Bone marrow (tissue), 2 donors: ENCODE measurements at regions not wholly inside any gene's neighbourhood (a gene's known extent, or its start where the extent isn't known, plus 50 kb on each side); places are given as distances from the start of the nearest gene placed in this dataset.

ENCODE experiments used
- DNase-seq, 2 donors: peaks; one replicate each; lab custom pipeline; 2025; lab: John Stamatoyannopoulos, UW

DNA sequence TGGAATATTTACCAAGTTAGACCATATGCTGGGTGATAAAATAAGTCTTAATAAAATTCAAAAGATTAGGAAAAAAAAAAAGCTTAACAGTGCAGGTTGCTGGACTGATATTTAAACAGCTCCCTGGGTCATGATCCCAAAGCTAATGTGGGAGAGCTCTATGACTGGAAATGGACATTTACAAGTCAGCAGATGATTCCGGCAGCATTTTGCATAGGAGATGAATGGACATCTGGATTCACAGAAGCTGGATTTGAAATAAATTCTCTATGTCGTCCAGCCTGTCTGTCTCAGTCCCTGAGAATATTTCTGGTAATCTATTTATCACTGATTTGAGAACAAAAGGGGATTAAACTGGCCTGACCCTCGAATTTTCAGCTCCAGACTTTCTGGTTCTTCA lies 52.3 kb upstream of the KLHL25 start:
- no peak for DNase-seq

GRCh38 chr15:85849946-85850345 lies 55.2 kb upstream of the KLHL25 start:
- no peak for DNase-seq

- no peak for DNase-seq
These were observed 58.2 kb upstream of the KLHL25 start for GRCh38 chr15:85852969-85853368.

GRCh38 chr15:85854345-85855097 lies 59.8 kb upstream of the KLHL25 start:
- DNase-seq: peak in 1 of 2 donors; percentile 21

DNA sequence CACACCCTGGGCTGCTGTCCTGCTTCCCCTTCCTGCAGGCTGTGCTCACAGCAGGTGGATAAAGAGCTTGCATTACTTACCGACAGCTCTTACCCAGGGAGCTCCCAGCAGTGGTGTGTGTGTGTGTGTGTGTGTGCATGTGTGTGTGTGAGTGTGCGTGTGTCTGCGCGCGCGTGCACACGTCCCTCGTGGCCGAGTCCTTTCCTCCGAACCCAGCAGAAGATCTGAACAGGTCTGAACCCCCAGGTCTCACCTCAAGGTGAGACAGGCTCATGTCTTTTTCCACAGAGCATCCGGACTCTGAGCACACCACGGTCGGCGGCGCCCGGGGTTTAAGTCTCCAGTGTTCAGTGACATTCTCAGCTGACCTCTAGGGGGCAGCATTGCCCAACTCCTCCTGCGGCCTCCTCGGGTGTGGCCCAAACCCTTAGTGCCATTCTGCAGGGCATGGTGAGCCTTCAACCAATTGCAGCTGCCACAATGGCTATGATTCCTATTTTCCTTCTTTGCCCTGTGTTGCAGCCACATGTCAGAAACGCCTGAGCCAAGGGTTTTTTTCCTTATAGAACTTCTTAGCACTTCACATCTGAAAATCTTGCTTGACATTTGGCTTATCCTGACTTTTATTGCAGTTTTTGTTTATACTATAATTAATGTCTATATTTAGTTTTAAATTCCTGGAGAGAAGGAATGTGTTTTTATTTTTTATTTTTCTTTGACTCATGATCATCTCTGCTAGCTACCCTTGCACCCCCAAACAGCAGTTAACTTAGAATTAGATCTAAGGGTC lies 64.1 kb upstream of the KLHL25 start:
- DNase-seq: peak; percentile 8 to 9

GRCh38 chr15:85859671-85860070 lies 64.9 kb upstream of the KLHL25 start:
- no peak for DNase-seq

- DNase-seq: no peak
These were observed 65.9 kb upstream of the KLHL25 start for GRCh38 chr15:85860394-85861161.

DNA sequence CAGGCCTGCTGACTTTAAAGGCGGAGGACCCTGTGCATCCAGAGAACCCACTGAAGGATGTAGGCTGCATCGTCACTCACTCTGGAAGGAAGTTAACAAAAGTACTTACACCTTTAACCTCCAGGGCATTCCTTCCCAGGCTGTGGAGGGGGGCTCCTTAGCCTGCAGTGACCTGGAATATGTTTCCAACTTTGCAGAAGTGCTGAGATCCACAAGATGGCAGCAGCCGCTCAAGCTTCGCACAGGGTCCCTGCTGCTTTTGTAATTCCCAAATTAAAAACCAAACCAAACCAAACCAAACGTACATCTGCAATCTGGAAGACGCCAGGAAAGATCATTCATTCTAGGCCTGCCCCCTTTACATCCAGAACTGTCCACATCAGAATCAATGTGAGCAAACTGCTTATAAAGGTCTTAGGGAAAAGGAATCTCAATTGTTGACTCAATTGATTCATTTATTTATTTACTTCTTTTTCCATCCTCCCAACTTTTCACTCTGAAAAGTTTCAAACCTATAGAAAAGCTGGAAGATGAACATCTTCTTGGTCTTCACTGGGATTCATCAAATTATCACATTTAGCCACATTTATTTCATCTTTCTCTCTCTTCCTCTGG lies 70.5 kb upstream of the KLHL25 start:
- DNase-seq: no peak

DNA sequence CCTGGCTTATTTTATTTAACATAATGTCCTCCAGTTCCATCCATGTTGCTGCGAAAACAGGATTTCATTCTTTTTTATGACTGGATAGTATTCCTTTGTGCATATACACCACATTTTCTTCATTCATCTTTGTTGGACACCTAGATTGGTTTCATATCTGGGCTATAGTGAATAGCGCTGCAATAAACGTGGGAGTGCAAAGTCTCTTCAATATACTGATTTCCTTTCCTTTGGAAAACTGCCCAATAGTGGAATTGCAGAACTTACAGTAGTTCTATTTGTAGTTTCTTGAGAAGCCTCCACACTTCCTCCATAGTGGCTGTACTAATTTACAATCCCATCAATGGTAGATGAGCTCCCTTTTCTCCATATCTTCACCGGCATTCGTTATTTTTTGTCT lies 72.5 kb upstream of the KLHL25 start:
- DNase-seq: no peak

- DNase-seq: no peak
These were observed 74.4 kb upstream of the KLHL25 start for GRCh38 chr15:85869124-85869523.

DNA sequence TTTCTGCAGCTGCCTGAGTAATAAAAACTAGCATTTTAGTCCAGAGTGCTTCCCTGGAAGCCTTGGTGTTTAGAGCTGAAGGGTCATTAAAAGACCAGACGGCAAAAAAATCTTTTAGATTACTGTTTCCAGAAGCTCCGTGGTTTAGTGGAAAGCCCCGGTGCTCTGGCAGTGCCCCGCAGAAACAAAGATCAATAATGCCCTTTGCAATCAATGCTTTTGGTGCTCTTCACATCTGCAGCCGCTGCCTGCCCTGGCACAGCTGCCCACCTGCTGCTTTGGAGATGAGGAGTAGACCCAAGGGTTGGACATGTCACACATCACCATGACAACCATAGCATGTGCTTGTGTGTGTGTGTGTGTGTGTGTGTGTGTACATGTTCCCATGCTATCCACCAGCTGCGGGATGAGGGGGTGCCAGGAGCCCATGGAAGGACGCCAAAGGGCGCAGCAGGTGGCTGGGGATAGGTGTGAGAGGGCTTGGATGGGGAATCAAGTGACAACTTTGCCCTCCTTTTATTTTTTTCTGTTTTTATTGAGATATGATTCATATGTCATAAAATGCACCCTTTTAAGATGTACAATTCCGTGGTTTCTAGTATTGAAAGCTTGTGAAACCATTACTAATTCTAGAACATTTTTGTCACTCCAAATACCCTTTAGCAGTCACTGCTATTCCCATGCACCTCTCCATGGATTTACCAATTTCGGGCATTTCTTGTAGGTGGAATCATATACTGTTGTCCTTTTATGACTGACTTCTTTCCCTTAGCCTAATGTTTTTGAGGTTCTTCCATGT lies 75.7 kb upstream of the KLHL25 start:
- DNase-seq: no peak

DNA sequence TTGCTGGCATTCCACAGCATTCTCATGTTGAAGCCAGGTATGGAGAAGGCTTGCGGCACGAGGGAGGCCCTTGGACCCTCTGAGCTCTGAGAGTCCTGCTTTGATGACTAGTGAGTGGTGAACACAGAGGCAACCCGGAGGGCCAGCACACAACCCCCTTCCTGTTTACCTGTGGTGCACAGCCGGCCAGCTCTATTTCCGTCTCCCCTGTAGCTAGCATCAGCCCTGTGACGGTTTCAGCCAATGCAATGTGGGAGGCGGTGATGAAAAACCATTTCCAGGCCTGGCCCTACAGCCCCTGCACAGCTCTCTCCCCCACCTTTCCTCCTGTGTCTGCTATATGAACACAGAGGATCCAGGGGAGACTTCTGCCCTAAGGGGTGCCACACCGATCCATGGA lies 76.8 kb upstream of the KLHL25 start:
- no peak for DNase-seq

DNA sequence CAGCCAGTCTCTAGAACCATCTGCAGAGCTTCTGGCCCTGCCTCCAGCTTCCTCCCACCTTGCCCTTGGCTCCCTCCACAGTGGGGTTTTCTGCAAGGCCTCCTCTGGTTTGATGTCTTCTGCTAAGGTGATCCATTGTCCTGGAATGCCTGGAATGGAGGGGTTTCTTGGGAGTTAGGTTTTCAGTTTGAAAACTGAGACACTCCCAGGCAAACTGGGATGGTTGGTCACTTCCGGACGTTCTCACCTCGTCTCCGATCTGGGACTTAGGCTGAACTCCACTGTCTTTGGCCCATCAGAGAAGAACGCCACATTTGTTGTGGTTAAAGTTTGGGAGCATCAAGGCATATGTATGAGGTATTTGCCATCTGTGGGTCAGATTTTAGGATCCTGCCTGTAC lies 77.4 kb upstream of the KLHL25 start:
- DNase-seq: no peak

- DNase-seq: no peak
These were observed 79.5 kb upstream of the KLHL25 start for GRCh38 chr15:85874236-85874635.

DNA sequence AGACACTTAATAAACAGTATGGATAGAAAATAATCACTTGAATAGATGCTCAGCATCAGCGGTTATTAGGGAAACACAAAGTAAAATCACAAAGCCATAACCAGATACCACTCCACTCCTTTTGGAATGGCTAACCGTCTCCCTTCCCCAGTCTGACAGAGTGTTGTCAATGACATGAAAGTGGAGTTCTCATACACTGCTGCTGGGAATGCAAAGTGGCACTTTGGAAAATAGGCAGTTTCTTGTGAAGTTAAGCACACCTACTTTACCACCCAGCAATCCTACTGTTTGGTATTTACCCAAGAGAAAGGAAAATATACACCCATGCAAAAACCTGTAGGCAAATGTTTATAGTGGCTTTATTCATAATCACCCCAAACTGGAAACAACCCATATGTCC lies 81.0 kb upstream of the KLHL25 start:
- DNase-seq: no peak

GRCh38 chr15:85878828-85879225 lies 84.1 kb upstream of the KLHL25 start:
- no peak for DNase-seq

DNA sequence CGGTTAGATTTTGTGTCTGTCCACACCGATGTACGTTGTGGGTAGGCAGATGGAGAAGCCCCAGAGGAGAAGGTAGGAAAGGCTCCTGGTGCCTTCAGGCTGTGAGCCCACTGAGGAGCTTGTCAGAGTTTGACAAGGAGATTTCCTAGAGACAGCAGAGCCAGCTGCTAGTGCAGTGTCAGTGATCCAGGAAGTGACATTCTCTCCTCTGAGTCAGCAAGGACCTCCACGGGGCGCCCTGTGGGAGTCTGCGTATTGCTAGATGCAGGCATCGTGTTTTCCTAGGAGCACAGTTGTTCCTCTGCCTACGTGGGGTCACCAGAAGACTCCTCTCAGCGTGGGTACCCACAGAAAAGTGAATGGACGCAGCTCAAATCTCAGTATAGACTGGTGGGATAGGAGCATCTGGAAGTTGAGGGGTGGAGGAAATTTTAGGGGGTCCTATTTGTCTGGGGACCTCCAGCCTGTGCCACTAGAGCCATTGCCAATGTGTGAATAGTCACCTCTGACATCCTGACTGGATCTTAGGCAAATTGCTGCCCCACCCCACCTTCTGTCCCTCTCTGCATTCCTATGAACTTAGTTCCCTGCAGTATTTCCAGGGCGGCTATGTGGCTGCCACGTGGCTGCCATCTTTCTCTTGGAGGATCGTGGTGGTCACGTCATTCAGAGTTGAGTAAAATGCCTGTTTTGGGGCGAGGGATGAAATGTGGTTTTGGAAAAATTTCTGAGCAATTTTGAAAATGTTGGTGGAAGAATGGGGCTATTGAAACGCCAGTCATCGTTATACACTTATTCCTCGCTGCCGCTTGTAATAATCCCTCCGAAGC lies 84.8 kb upstream of the KLHL25 start:
- DNase-seq: no peak

GRCh38 chr15:85880501-85881190 lies 85.9 kb upstream of the KLHL25 start:
- DNase-seq: no peak

- DNase-seq: no peak
These were observed 91.6 kb upstream of the KLHL25 start for GRCh38 chr15:85886309-85886811.
